Activated effector memory CD4-positive, alpha-beta T cell treated with Interleukin-2 at 50 U/mL for 16 hours (primary cell): ENCODE measurements at regions not wholly inside any gene's neighbourhood (a gene's known extent, or its start where the extent isn't known, plus 50 kb on each side); places are given as distances from the start of the nearest gene placed in this dataset.
A peak's percentile ranks its signal among the peaks of the same experiment; 100 is the strongest.

Source experiments
- DNase-seq: peaks from one replicate; pipeline ENCODE4 v3.0.0-alpha.2; 2020

DNA sequence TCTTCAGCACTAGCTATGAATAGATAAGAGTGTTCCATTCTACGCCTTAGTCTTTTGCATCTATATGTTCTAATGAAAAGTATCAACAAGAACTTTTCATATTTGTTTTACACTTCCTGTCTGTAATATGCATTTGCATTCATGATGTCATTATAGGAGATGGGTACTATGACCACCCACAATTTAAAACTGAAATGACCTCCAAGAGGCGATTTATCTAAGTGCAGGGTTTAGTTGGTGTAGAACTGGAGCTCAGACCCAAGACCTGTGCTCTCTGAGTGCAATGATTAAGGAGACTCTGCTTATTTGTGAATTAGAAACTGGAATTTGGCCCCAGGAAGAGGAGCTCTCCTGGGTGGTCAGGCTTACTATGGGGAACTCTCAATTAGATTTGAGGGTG is 289.1 kb downstream of the ETS1 start:
- DNase-seq, result no peak

GRCh38 chr11:128297805-128298204 is 289.6 kb downstream of the ETS1 start:
- no peak for DNase-seq

DNA sequence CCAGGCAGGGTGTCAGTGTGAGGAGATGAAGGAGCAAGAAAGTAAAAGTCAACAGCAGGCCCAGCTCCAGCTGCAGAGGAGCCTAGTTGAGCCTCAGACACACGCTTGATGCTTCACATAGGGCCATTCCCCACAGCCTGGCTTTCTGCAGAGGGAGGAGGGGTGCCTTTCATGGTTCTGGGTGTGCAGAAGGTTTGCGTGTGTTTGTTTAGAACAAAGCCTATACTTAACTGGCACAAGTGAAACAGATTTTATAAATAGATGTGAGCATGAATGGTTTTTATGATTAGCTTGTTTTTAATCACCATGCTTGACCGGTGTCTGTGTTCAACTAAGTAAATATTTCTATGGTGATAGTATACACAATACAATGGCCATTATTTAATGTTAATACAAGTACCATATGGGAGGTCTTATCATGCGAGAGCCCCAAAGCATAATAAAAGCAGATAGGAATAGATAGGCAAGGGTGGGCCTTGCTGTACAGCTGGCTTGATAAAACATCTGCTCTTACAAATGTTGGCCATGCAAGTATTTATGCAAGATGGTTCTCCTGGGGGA is 290.2 kb downstream of the ETS1 start:
- no peak for DNase-seq

GRCh38 chr11:128294671-128295050 is 292.7 kb downstream of the ETS1 start:
- no peak for DNase-seq

DNA sequence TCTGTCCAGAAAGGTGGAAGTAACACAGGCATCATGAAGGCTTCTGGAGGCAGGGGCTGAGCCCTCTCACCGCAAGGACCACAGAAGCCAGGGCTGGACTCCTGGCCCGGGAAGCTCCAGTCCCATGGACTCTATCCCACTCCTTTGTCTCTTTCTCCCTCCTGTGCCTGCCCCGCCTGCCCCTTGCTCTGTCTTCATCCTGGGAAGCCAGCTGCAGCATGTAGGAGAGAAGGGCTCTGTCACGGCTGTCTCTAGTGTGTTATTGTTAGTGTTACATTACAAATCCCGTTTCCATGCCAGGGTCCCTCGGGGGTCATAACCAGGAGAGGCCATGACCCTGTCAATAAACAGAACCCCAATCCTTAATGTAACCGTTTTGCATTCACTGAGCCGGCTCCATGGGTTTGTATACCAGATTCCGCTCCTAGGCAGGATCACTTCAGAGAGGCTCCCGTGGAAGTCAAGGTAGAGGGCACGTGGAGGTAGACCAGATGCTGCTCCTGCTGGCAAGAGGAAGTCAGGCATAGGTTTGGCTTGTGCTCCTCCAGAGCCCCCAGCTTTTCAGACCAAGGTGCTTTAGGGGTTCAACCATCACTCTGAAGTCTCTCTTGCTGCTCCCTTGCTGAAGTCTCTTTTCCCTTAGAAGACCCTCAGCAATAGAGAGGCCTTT is 293.2 kb downstream of the ETS1 start:
- DNase-seq, result no peak

DNA sequence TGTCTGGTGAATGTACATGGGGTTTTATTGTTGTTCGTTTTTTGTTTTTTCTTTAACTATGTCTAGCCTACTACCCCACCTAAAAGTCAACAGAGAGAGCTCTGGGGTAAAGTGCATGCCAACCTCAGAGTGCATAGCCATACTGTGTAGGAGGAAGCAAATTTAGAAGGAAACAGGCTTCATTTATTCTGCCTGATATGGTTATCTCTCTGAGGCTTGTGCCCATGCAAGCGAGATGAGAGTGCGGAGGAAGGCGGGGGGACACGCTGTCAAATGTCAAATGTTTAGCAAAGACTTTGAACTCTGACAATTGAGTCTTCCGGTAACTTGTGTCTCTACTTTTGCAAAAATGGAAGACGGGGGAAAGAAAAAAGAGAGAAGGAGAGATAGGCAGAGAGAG is 295.5 kb downstream of the ETS1 start:
- DNase-seq, result peak; percentile 44

DNA sequence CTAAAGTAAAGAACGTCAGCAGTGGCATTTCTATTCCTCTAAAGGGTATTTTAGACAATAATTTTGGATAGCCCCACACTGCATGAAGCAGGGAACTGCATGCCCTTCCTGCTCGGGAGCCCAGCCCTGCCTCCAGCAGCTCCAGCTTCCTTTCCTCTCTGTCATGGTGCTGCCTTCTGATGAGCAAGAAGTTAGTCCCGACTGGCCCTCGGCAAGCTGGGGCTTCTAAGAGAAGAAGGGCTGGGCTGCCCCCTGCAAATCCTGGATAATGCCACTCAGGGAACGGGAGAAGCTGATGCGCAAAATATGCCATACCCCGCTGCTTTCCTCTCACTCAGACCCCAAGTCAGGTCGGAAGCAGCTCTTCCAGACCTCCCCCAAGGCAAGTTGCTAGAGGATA is 296.4 kb downstream of the ETS1 start:
- no peak for DNase-seq

GRCh38 chr11:128290106-128290840 is 297.1 kb downstream of the ETS1 start:
- peak; percentile 56 for DNase-seq

GRCh38 chr11:128289048-128289447 is 298.3 kb downstream of the ETS1 start:
- DNase-seq, result no peak

GRCh38 chr11:128288368-128288767 is 299.0 kb downstream of the ETS1 start:
- no peak for DNase-seq

GRCh38 chr11:128285321-128285720 is 302.0 kb downstream of the ETS1 start:
- no peak for DNase-seq

DNA sequence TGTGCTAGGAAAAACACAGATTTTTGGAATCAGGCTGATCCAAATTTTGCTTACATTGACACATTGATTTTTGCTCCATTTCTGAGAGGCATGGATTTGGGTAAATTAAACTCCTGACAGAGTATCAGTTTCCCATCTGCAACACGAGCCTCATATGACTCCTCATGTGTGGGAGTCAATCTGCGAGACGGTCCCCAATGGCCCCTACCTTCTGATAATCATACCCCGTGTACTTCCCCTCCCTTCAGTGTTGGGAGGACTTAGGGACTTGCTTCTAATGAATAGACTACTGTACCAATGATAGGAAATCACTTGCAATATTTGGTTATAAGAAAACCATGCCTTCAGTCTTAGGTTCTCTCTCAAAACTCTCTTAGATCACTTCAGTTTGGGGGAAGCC is 302.7 kb downstream of the ETS1 start:
- DNase-seq, result no peak

DNA sequence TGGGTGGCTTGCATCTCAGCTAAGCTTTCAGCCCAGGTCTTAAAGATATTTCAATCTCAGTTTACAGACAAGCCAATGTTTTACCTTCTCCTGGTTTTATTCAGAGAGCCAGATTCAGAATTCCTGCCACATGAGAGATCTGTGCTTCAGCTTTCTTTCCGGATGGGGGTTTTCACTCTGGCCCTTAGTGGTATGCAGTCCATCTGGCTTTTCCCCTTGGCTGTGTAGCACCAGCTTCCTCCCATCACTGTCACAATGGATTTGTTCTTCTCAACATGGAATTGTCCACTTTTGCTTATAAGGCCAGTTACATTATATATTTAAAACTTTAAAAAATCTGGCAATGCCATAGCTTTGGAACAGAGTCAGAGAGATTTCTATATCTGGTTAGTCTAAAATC is 303.9 kb downstream of the ETS1 start:
- DNase-seq, result no peak

DNA sequence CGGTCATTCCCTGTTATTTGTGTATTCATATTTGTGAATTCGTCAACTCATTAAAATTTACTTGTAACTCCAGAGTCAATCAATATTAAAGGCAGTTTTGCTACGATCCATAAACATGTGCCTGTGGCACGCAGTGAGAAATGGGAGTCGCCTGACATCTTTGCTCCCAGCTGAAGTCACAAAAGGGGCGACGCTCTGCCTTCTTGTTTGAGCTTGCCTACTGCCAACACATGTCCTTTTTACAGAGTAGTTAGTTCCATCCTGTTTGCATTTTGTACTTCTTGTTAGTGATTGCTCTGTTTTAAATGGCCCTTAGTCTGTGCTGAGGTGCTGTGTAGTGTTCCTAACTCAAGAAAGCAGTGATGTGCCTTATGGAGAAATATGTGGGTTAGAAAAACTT is 305.3 kb downstream of the ETS1 start:
- no peak for DNase-seq

DNA sequence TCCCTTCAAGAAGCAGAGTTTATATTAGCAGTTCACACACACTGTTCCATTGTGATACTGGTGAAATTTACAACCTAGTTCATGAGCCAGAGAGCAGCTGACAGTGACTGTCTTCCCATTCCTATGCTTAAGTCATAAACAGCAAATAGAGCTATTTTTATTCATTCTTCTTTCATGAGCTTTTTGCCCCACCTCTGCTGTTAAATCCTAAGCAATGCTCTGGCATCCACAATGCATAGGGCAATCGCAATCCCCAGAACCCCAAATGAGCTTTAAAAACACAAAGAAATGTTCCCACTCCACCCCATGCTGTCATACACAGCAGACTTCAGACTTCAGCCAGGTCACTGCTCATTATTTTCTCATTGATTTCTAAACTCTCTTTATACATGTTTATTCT is 307.5 kb downstream of the ETS1 start:
- DNase-seq, result no peak

DNA sequence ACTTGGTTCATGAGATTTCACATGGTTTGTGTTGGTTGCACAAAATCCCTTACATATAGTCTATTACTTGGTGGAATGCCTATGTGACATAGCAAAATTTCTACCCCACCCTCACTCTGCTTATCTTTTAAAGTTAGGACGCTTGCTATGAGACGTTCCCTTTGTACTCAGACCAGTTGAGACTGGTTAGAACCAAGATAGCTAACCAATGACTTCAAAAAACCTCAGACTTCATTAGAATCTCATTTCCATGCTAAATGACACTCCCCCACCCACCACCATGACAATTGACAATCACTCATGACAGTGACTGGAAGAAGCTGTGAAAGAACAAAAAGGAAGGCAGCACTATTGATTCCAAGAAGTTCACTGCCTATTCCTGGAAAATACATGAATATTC is 313.6 kb downstream of the ETS1 start:
- no peak for DNase-seq

DNA sequence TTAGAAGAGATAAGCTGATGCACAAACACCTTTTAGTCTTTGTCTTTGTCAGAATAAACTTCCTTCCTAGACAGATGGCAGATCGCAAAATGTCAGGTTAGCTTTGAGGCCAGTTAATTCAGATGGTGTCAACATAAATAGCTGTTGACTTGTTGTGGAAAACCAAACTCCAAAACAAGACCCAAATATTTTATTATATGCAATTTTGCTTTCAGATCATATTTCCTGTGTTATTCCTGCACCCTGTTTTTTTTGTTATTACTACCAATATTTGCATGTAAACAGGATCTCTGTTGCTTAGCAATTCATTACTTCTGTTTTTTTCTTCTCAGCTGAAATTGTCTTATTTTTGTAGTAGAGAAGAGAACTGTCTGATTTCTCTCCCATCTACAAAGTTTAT is 316.0 kb downstream of the ETS1 start:
- no peak for DNase-seq

DNA sequence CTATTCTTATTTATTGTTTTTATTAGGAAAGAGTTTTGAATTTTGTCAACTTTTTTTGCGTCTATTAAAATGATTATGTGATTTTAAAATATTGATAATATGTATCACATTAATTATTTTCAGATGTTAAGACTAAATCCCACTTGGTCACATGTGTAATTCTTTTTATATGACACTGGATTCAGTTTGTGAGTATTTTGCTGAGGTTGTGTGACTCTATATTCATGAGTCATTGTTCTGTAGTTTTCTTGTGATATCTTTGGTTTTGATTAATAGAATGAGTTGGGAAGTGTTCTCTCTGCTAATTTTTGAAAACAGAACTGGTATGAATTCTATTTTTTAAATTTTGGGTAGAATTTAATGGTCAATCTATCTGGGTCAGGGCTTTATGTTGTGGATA is 317.9 kb downstream of the ETS1 start:
- no peak for DNase-seq

DNA sequence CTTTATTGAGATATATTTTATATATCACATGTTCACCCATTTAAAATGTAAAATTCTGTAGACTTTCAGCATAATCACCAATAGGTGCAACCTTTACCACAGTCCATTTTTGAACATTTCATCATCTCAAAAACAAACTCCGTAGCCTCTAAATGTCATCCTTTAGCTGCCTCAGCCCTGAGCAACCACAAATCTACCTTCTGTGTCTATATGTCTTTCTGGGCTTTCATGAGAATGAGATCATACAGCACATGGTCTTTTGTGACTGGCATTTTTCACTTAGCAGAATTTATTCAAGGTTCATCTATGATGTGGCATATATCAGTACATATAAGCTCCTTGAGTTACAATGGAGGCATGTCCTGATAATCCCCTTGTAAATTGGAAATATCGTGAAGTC is 320.5 kb downstream of the ETS1 start:
- DNase-seq, result no peak

DNA sequence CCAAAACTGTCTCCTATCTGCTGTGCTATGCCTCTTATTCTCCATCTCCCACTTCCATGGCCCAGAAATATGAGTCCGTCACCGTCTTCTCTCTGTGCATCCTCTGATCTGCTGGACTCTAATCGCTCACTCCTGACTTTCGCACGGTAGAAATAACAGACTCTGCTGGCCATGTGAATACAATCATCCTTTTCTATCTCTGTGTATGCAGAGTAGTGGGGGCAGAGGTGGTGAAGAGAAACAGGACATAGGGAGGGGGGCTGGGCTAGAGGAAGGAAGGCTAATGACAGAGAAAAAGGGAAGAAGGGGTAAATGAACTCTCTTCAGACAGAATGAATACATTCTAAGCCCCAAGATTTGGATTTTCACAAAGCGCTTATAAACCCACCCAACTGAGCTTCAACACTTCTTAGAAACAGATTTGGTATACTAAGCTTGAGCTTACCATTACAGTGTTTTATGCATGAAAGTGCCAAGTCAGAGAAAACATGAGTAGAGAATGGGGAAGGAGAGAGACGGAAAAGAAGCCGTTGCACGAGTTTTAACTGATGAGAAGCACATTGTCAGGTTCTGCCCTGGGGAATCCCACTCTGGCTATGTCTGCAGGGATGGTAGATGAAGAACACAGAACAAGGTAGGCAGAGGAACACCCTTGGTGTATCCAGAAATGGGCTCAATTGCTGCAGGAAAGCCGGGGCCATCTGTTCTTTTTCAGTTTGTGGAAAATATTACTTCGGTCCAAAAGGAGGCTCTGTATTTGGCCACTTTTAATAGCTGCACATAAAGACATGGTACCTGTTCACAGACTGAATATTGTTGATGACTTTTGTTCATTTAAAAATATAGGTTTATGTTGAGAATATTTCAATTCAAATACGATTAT is 324.7 kb downstream of the ETS1 start:
- DNase-seq, result no peak

DNA sequence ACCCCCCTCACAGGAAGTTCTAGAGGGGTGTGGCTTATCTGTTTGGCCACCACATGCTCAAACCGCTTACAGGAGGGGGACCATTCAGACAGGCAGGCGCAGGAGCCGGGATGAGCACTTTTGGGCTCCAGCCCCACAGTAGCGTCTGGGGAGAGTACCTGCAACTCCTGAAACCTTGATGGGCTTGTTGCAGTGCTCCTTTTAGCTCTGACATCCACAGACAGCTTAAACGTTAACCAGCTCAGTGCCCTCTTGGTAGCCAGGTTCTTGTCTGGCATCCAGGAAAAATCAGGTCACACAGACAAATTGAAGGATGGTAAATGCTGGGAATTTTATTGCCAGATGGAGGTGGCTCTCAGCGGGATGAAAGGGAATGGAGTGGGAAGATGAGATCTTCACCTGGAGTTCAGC is 326.3 kb downstream of the ETS1 start:
- no peak for DNase-seq

DNA sequence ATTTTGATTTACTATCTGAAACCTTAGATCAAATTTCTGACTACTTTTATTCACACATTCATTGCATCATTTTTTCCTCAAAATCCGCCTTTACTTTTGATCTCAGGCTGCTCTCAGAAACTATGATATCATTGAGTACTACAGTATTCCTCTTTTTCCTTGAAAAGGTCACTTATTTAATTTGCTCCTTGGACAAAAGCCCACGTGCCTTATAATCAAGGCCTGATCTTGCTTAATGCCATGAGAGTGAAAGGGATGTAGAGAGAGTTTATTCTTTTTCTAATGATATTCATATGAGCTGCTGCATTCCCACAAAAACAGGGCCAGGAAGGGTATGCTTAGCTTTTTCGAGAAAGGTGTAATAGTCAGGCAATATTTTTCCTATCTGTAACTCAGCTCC is 327.0 kb downstream of the ETS1 start:
- DNase-seq, result no peak

DNA sequence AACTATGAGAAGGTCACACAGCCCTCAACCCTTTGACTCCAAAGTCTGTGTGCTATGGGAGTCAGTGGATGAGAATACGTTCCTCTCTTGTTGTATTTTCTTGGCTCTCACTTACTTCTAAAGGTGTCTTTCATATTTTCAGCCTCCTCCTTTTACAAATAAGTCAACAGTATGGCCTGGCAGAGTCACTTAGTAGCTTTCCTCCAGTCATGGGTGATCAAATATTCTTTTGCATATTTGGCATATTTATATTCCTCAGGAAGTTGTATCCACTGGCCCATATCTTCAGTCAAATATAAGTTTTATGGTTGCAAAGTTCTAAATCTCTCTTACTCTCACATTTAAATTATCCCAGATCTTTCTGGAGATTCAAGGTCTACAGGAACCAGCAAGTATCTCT is 327.5 kb downstream of the ETS1 start:
- no peak for DNase-seq

- DNase-seq, result no peak
These were observed 332.4 kb downstream of the ETS1 start for GRCh38 chr11:128254941-128255340.
